CD4-positive, alpha-beta memory T cell (primary cell): ENCODE measurements at regions not wholly inside any gene's neighbourhood (a gene's known extent, or its start where the extent isn't known, plus 50 kb on each side); places are given as distances from the start of the nearest gene placed in this dataset.
A peak's percentile ranks its signal among the peaks of the same experiment; 100 is the strongest.
"Not testable (repeated sequence)": the region's sequence is repeated elsewhere in the genome, so short reads cannot be mapped to it uniquely, and the experiment has no call there.

Experiments used
- CTCF ChIA-PET: fragments of 350-600 bp; sonication (Branson Sonifier 250); formaldehyde crosslinking; loops from one replicate; lab custom pipeline; 2021; ENCODE audit warnings: inconsistent platforms; ENCODE audit not compliant: partially characterized antibody; lab: Charles Lee
- POLR2A ChIA-PET: fragments of 350-600 bp; sonication (Branson Sonifier 250); formaldehyde crosslinking; loops from one replicate; lab custom pipeline; 2021; ENCODE audit not compliant: partially characterized antibody; lab: Charles Lee
- DNase-seq, 5 donors: peaks; one replicate each; pipeline versions ENCODE4 v3.0.0 to v3.0.0-alpha.2; 2020 to 2022; ENCODE audit warnings: mixed read lengths in 1 of 5
- H3K27ac ChIP-seq: one replicate; pipeline ENCODE4 v1.7.0; 2013; ENCODE audit warnings: low read depth, low read length
- H3K27me3 ChIP-seq: 2 replicates; pipeline ENCODE4 v1.7.0; 2013; ENCODE audit warnings: mild to moderate bottlenecking, low read length, moderate library complexity; ENCODE audit not compliant: insufficient read depth
- H3K36me3 ChIP-seq: 2 replicates; pipeline ENCODE4 v1.7.0; 2013; ENCODE audit warnings: mild to moderate bottlenecking, low read length, moderate library complexity; ENCODE audit not compliant: insufficient read depth
- H3K4me1 ChIP-seq: 2 replicates; pipeline ENCODE4 v1.7.0; 2013; ENCODE audit warnings: mild to moderate bottlenecking, low read length, moderate library complexity; ENCODE audit not compliant: insufficient read depth
- H3K4me3 ChIP-seq, 2 donors: one replicate each; pipeline ENCODE4 v1.7.0; 2013; ENCODE audit warnings: low read length in 2 of 2, mild to moderate bottlenecking in 1 of 2
- H3K9me3 ChIP-seq, 2 donors: one replicate each; pipeline ENCODE4 v1.7.0; 2013; ENCODE audit warnings: low read length in 2 of 2, control low read depth in 1 of 2; ENCODE audit not compliant: control insufficient read depth in 1 of 2
- H3K27ac Mint-ChIP-seq, 7 donors: one replicate each; pipeline ENCODE4 v1.8.0; 2020 to 2021; ENCODE audit warnings: mixed read lengths in 7 of 7, mild to moderate bottlenecking in 6 of 7, inconsistent platforms in 3 of 7, moderate library complexity in 3 of 7
- H3K27me3 Mint-ChIP-seq, 2 donors: one replicate each; pipeline ENCODE4 v1.8.0; 2020 to 2021; ENCODE audit warnings: mixed read lengths in 2 of 2
- H3K36me3 Mint-ChIP-seq, 2 donors: one replicate each; pipeline ENCODE4 v1.8.0; 2020 to 2021; ENCODE audit warnings: mixed read lengths in 2 of 2, inconsistent platforms in 1 of 2, mild to moderate bottlenecking in 1 of 2
- H3K4me1 Mint-ChIP-seq, 4 donors: one replicate each; pipeline ENCODE4 v1.8.0; 2020 to 2021; ENCODE audit warnings: mixed read lengths in 4 of 4, mild to moderate bottlenecking in 1 of 4
- H3K4me3 Mint-ChIP-seq, 8 donors: one replicate each; pipeline ENCODE4 v1.8.0; 2020 to 2021; ENCODE audit warnings: mixed read lengths in 8 of 8, mild to moderate bottlenecking in 7 of 8, moderate library complexity in 6 of 8, inconsistent platforms in 3 of 8
- H3K9me3 Mint-ChIP-seq, 8 donors: one replicate each; pipeline ENCODE4 v1.8.0; 2020 to 2021; ENCODE audit warnings: mixed read lengths in 8 of 8, mild to moderate bottlenecking in 5 of 8, inconsistent platforms in 3 of 8, moderate library complexity in 1 of 8
- intact Hi-C: fragments of 100-400 bp; cut with micrococcal nuclease; formaldehyde crosslinking; loops from one replicate; pipeline ENCODE4 v1.15.1; 2023

GRCh38 chr7:9163691-9164090 lies 730.3 kb downstream of the NXPH1 start:
- intact Hi-C loops, H3K4me3 ChIP-seq, H3K9me3 ChIP-seq, H3K27ac ChIP-seq, H3K4me1 ChIP-seq, POLR2A ChIA-PET, H3K27me3 Mint-ChIP-seq, H3K9me3 Mint-ChIP-seq, H3K4me1 Mint-ChIP-seq, H3K36me3 Mint-ChIP-seq, H3K27me3 ChIP-seq, DNase-seq, H3K27ac Mint-ChIP-seq, H3K36me3 ChIP-seq, H3K4me3 Mint-ChIP-seq, CTCF ChIA-PET: not testable (repeated sequence)

GRCh38 chr7:9175871-9176270 lies 742.5 kb downstream of the NXPH1 start:
- POLR2A ChIA-PET: no interaction called here
- H3K27me3 Mint-ChIP-seq: no peaks in the 10 kb centered on the region
- no peak overlapping the region for H3K4me3 Mint-ChIP-seq

GRCh38 chr7:9181356-9181755 lies 747.9 kb downstream of the NXPH1 start:
- H3K27me3 ChIP-seq: no peaks in the 10 kb centered on the region
- Mint-ChIP-seq H3K27ac (no peak overlapping the region), H3K27me3 (no peaks in the 10 kb centered on the region), H3K36me3 (no peaks in the 10 kb centered on the region), H3K4me1 (no peaks in the 10 kb centered on the region), H3K9me3 (peaks cover 0 to 9% (median 2%) of the 10 kb centered on the region in 8 donors), H3K4me3 (no peak overlapping the region)
- H3K9me3 ChIP-seq: no peaks in the 10 kb centered on the region
- DNase-seq: no peak
- no peaks in the 10 kb centered on the region for H3K36me3 ChIP-seq
- intact Hi-C loops: no loop called here
- no peak overlapping the region for H3K27ac ChIP-seq
- no peak overlapping the region for H3K4me3 ChIP-seq
- CTCF ChIA-PET: no interaction called here
- POLR2A ChIA-PET: no interaction called here
- H3K4me1 ChIP-seq: no peaks in the 10 kb centered on the region

More at GRCh38 chr7:9175871-9176270, 742.5 kb downstream of the NXPH1 start:
- peaks cover 3 to 19% (median 8%) of the 10 kb centered on the region in 8 donors for H3K9me3 Mint-ChIP-seq
- intact Hi-C loops: no loop called here
- H3K4me1 Mint-ChIP-seq: no peaks in the 10 kb centered on the region
- CTCF ChIA-PET: no interaction called here
- H3K36me3 ChIP-seq: no peaks in the 10 kb centered on the region
- no peak overlapping the region for H3K4me3 ChIP-seq
- H3K27ac Mint-ChIP-seq: no peak overlapping the region
- no peak overlapping the region for H3K27ac ChIP-seq
- no peaks in the 10 kb centered on the region for H3K27me3 ChIP-seq
- no peak for DNase-seq
- H3K4me1 ChIP-seq: no peaks in the 10 kb centered on the region
- H3K36me3 Mint-ChIP-seq: no peaks in the 10 kb centered on the region
- peaks cover 0 to 4% of the 10 kb centered on the region in 2 donors for H3K9me3 ChIP-seq

- H3K4me1 Mint-ChIP-seq: no peaks in the 10 kb centered on the region
- no peaks in the 10 kb centered on the region for H3K36me3 Mint-ChIP-seq
- Histone ChIP-seq H3K4me1 (no peaks in the 10 kb centered on the region), H3K27ac (no peak overlapping the region), H3K4me3 (no peak overlapping the region), H3K9me3 (no peaks in the 10 kb centered on the region), H3K36me3 (no peaks in the 10 kb centered on the region), H3K27me3 (no peaks in the 10 kb centered on the region)
- H3K27me3 Mint-ChIP-seq: no peaks in the 10 kb centered on the region
- intact Hi-C loops: no loop called here
- CTCF ChIA-PET: no interaction called here
- H3K9me3 Mint-ChIP-seq: peaks cover 0 to 9% (median under 1%) of the 10 kb centered on the region in 8 donors
- POLR2A ChIA-PET: no interaction called here
- H3K4me3 Mint-ChIP-seq: no peak overlapping the region
- H3K27ac Mint-ChIP-seq: no peak overlapping the region
- no peak for DNase-seq
These were observed 753.3 kb downstream of the NXPH1 start for GRCh38 chr7:9186730-9187129.

GRCh38 chr7:9189703-9190102 lies 756.3 kb downstream of the NXPH1 start:
- H3K27me3 Mint-ChIP-seq: no peaks in the 10 kb centered on the region
- no peak overlapping the region for H3K27ac ChIP-seq
- no peaks in the 10 kb centered on the region for H3K36me3 Mint-ChIP-seq
- CTCF ChIA-PET: no interaction called here
- POLR2A ChIA-PET: no interaction called here
- H3K27me3 ChIP-seq: no peaks in the 10 kb centered on the region
- DNase-seq: no peak
- peak overlapping the region in 1 of 7 donors; percentile 1 for H3K27ac Mint-ChIP-seq
- H3K4me3 Mint-ChIP-seq: no peak overlapping the region
- no peaks in the 10 kb centered on the region for H3K9me3 ChIP-seq
- no peaks in the 10 kb centered on the region for H3K4me1 Mint-ChIP-seq
- H3K9me3 Mint-ChIP-seq: peaks cover 0 to 11% (median 3%) of the 10 kb centered on the region in 8 donors
- H3K4me1 ChIP-seq: no peaks in the 10 kb centered on the region
- intact Hi-C loops: loop anchor here (5.0 kb wide), 1 partner anchor 1678 kb away; no protein-coding TSS in a partner anchor
- no peaks in the 10 kb centered on the region for H3K36me3 ChIP-seq
- H3K4me3 ChIP-seq: no peak overlapping the region

- Histone ChIP-seq H3K36me3 (no peaks in the 10 kb centered on the region), H3K27ac (no peak overlapping the region), H3K9me3 (no peaks in the 10 kb centered on the region), H3K4me1 (no peaks in the 10 kb centered on the region), H3K27me3 (no peaks in the 10 kb centered on the region), H3K4me3 (no peak overlapping the region)
- DNase-seq: no peak
- intact Hi-C loops: loop anchor here (5.0 kb wide), 1 partner anchor 1674 kb away; no protein-coding TSS in a partner anchor
- Mint-ChIP-seq H3K4me1 (no peaks in the 10 kb centered on the region), H3K9me3 (peaks cover 0 to 9% (median 3%) of the 10 kb centered on the region in 8 donors), H3K36me3 (no peaks in the 10 kb centered on the region), H3K27me3 (no peaks in the 10 kb centered on the region), H3K4me3 (no peak overlapping the region), H3K27ac (no peak overlapping the region)
- ChIA-PET CTCF (no interaction called here), POLR2A (no interaction called here)
These were observed 759.6 kb downstream of the NXPH1 start for GRCh38 chr7:9192969-9193368.

- CTCF ChIA-PET: no interaction called here
- intact Hi-C loops: no loop called here
- Histone ChIP-seq H3K27ac (no peak overlapping the region), H3K4me3 (no peak overlapping the region), H3K4me1 (no peaks in the 10 kb centered on the region), H3K9me3 (no peaks in the 10 kb centered on the region), H3K27me3 (no peaks in the 10 kb centered on the region), H3K36me3 (no peaks in the 10 kb centered on the region)
- H3K4me3 Mint-ChIP-seq: no peak overlapping the region
- DNase-seq: no peak
- H3K27me3 Mint-ChIP-seq: no peaks in the 10 kb centered on the region
- no peaks in the 10 kb centered on the region for H3K36me3 Mint-ChIP-seq
- H3K27ac Mint-ChIP-seq: no peak overlapping the region
- H3K9me3 Mint-ChIP-seq: peaks cover 0 to 8% (median 1%) of the 10 kb centered on the region in 8 donors
- H3K4me1 Mint-ChIP-seq: no peaks in the 10 kb centered on the region
- POLR2A ChIA-PET: no interaction called here
These were observed 767.2 kb downstream of the NXPH1 start for GRCh38 chr7:9200626-9201025.

- intact Hi-C loops: no loop called here
- Mint-ChIP-seq H3K4me1 (no peaks in the 10 kb centered on the region), H3K27ac (no peak overlapping the region), H3K36me3 (no peaks in the 10 kb centered on the region), H3K9me3 (peaks cover 0 to 5% (median 3%) of the 10 kb centered on the region in 8 donors), H3K27me3 (no peaks in the 10 kb centered on the region), H3K4me3 (no peak overlapping the region)
- no peaks in the 10 kb centered on the region for H3K36me3 ChIP-seq
- no peaks in the 10 kb centered on the region for H3K27me3 ChIP-seq
- no peaks in the 10 kb centered on the region for H3K9me3 ChIP-seq
- CTCF ChIA-PET: no interaction called here
- no peaks in the 10 kb centered on the region for H3K4me1 ChIP-seq
- H3K27ac ChIP-seq: no peak overlapping the region
- POLR2A ChIA-PET: no interaction called here
- DNase-seq: no peak
- H3K4me3 ChIP-seq: no peak overlapping the region
These were observed 768.5 kb downstream of the NXPH1 start for GRCh38 chr7:9201928-9202327.
